Retina (tissue), 1 donor: ENCODE measurements at regions not wholly inside any gene's neighbourhood (a gene's known extent, or its start where the extent isn't known, plus 50 kb on each side); places are given as distances from the start of the nearest gene placed in this dataset.
"Not testable (repeated sequence)": the region's sequence is repeated elsewhere in the genome, so short reads cannot be mapped to it uniquely, and the experiment has no call there.

ENCODE experiments used
- DNase-seq: peaks from one replicate; pipeline ENCODE4 v3.0.0-alpha.2; 2016

DNA sequence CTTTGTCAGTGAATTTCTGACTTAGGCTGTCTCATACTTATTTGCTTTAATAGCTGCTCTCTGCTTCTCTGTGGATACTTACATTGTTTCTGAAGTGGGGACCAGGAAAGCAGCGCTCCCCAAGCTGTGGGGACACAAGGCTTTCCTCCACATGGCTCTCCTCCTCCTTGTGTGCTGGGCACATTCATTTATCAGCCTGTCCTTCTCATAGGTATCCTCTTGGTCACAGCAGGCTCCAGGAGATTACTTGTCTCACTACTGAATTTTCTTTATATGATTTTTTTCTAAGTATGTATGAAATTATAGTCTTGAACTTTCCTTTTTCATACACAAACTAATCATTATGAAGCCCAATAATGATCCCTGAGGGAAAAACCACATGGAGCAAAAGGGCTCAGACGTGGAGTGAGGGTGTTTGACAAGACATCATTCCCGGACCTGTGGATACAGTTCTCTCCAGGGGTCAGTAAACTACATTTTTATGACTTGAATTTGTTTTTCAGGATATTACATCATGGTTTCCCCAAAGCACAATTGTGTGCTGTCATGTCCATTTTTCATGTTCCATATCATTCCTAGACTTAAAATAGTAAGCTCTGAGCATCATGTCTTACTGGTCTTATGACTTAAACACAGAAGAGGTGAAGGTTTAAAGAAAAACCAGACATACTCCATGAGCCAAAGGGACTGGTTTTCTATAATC lies 234.5 kb downstream of the PCSK1 start:
- DNase-seq = no peak

- not testable (repeated sequence) for DNase-seq
Observed at GRCh38 chr5:96197767-96198166, 235.3 kb downstream of the PCSK1 start.

DNA sequence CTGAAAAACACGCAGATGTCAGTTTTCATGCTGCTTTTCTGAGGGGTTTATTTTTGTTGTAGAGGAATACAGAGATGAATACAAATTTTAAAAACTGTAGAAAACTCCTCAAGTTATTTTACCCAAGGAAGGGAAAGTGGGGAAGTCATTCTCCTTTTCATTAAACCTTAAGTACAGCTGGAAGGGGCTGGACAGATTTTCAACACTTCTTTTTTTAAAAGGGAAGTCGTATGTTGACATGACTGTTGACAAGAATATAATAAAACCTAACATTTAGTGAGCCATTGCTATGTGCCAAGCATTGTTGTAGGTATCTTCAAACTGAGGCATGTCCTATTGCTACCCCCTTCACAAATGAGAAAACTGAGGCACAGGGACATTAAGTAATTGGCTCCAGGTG lies 235.7 kb upstream of the ELL2 start:
- no peak for DNase-seq

GRCh38 chr5:96196890-96197289 lies 235.2 kb upstream of the ELL2 start:
- DNase-seq = no peak

GRCh38 chr5:96196407-96196806 lies 234.8 kb upstream of the ELL2 start:
- no peak for DNase-seq

DNA sequence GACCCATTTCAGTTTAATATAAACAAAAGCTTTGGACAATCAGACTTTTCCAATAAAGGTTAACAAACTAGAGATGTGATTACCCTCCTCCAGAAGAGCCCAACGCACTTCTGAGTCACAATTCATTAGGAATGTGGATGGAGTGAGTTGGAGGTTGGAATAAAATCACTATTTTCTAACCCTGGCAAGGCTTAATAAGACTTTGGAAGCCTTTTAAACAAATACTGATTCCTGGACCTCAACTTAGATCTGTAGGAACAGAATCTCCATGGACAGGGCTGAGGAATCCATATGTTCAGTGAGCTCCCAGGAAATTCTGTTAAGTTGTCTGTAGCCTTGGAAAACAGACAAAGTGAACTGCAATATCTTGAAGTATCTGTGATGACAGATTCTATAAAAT lies 233.5 kb upstream of the ELL2 start:
- no peak for DNase-seq

DNA sequence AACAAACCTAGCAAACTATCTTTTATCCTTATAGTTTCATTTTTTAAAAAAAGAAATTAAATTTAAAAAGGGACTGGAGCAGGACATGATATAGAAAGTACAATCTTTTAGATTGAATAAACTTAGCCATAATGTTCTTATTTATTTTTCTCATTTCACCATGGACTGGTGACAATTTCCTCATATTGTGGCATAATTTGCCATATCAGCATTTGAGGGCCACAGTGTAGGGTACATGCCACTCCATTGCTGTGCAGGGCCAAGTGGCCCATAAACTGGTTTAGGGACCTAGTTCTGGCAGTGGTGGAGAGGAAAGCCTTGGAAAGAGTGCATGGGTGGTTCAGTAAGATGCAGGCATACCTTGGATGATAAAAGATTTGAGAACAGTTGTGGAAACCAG lies 232.9 kb upstream of the ELL2 start:
- no peak for DNase-seq

GRCh38 chr5:96193946-96194345 lies 232.3 kb upstream of the ELL2 start:
- DNase-seq = no peak

GRCh38 chr5:96189987-96190386 lies 228.3 kb upstream of the ELL2 start:
- DNase-seq = no peak

- DNase-seq = no peak
Observed at GRCh38 chr5:96189028-96189826, 227.6 kb upstream of the ELL2 start.

GRCh38 chr5:96187309-96188027 lies 225.8 kb upstream of the ELL2 start:
- DNase-seq = no peak

- DNase-seq = not testable (repeated sequence)
Observed at GRCh38 chr5:96184510-96184909, 222.9 kb upstream of the ELL2 start.

DNA sequence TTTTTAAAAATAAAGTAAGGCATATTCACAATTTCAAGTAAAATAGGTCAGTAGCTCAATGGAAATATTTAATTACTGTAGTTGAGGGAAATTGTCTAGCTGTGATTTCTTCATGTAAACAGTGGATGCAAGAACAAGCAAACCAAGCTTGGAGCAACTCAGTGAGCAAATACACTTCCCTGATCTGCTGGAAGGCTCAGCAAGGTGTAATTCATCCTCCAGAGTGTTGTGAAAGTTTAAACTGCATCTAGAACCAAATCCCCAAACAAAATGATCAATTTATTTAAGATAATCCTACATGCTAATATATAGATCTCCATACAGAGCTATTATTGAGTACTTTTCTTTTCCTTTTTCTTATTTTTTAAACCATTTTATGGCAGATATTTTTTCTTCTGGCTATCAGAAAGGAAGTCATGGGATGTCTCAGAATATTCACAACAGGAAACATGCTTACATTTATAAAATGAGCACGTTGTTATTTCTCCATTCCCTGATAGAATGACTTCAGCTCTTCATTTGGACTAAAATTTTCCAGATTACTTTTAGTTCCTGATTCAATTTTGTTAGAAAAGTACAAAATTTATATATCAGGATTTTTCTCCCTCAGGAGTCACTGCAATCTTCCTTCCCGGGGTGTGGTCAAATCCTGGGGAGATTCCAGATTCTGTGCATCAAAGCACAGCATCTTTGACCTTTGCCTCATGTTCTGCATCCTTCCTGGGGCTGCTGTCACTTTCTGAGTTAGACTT lies 219.2 kb upstream of the ELL2 start:
- no peak for DNase-seq

DNA sequence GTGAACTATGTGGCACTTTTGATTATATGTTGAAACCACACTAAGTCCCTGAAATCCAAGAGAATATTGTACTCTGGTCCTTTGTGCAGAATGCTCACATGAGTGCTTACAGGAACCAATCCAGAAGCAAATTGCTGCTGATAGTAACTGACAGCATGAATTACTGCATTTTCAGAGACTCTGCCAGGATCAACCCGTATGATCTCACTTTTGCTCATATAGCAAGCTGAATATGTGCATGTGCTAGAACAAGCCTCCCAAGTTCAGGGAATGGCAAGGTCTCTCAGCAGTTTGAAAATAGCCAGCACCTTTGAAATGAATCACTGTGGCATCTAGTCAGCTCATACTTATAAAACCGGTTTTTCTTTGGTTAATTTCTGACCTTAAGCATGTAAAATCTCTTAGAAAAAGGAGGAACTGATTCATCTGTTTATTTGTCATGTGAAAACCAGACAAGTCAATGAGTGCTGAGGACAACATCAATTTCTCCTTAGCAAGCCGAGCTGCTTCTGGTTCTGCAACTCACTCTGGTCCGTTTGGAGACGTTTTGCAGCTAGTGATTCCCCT lies 215.7 kb upstream of the ELL2 start:
- DNase-seq = peak; percentile 10

DNA sequence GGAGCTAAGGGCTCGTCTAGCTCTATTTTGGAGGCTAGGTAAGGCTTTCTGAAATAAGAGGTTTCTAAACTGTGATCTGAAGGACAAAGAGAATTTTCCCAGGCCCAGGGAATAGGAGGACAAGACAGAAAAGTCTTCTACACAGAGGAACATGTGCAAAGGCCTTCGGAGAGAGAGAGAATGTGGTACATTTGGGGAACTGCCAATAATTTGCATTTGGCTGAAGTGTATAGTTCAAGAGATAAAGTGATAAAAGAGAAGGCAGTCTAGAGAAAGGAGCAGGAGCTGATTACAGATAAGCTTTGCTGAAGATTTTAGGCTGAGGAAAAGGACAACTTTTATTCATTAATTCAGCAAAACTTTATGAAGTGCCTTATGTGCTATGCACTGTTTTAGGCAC lies 214.4 kb upstream of the ELL2 start:
- DNase-seq = no peak

GRCh38 chr5:96175090-96175489 lies 213.4 kb upstream of the ELL2 start:
- DNase-seq = no peak

DNA sequence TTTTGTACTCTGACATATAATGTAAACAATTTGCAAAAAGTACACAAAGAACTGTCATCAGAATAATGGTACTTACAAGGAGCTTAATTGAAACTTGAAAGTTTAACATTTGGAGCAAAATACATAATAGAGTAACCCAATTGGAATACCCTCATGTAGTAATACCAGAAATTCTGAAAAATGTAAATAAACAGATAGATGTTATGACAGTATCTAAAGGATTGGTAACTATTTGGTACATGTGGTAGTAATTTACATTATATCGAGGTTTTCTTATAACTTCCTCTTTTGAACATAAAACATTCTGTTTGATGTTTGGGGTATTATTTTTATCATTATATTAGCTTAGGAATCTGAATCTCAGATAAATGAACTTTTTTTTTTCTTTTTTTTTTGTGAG lies 211.7 kb upstream of the ELL2 start:
- DNase-seq = no peak

DNA sequence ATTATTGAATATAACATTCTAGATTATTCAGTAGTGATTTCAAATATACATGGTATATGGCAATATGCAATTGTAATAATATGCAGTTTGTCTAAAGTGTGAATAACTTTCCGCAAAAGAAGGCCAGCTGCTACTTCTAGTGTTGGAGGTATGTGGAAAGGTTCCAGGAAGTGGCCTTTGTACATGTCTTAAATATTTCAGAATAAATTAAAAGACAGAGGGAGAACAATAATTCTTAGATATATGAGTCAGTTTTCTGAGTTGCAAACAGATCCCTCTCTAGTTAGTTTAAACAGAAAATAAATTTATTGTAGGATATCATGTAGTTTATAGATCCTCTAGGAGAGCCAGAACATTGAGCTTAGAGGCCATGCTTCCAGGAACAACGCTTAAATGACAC lies 210.8 kb upstream of the ELL2 start:
- no peak for DNase-seq

DNA sequence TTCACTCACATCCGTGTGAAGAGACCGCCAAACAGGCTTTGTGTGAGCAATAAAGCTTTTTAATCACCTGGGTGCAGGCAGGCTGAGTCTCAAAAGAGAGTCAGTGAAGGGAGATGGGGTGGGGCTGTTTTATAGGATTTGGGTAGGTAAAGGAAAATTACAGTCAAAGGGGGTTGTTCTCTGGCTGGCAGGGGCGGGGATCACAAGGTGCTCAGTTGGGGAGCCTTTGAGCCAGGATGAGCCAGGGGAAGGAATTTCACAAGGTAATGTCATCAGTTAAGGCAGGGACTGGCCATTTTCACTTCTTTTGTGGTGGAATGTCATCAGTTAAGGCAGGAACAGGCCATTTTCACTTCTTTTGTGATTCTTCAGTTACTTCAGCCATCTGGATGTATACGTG lies 210.3 kb upstream of the ELL2 start:
- DNase-seq = not testable (repeated sequence)

DNA sequence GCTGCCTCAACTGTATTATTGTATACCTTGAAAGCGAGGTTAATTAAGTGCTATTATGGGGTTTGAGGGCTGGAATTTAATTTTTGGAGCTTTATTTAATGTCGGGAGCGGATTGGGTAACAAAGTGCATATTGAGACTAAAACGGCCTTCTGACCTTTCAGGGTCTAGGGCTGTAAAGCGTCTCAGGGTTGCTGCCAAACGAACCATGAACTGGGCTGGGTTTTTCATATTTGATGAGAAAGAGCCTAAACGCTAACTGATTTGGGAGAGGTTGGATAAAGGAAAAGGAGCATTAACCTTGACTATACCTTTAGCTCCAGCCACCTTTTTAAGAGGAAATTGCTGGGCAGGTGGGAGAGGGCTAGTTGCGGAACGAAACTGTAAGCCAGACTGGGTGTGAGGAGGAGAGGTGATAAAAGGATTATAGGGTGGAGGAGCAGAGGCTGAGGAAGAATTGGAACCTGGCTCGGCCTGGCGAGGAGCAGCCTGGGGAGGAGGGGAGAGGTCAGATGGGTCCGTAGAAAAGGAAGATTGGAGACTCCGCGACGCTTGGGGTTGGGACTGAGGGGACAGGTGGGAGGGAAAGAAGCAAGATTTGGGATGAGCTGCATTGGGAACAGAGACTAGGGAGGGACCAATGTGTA lies 209.0 kb upstream of the ELL2 start:
- not testable (repeated sequence) for DNase-seq

DNA sequence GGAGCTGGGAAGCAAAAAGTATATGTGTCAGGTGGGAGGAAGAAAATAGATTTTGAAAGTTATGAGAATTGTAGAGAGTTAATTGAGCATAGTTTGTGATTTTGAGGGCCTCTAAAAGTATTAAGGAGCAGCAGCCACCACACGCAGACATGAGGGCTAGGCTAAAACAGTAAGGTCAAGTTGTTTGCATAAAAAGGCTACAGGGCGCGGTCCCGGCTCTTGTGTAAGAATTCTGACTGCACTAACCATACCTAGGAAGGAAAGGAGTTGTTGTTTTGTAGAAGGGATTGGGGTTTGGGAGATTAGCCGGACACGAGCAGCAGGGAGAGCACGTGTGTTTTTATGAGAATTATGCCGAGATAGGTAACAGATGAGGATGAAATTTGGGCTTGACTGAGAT lies 207.2 kb upstream of the ELL2 start:
- not testable (repeated sequence) for DNase-seq

DNA sequence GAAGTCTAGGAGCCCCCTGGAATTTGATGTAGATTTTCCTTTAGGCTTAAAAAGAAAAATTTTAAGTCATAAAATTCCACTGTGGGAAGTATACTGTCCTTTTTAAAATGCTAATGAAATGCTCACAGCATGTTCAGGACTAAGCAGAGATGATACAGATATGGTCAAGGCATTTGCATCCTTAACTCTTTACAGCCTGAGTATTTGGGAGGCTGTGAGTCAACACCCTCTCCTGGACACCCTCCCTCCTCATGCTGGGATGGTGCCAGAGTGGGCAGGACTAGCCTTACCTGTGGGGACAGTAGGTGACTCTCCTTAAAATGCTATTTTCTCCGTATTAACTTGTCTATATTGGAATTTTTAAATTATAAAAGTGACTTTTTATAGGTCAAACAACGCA lies 197.4 kb upstream of the ELL2 start:
- no peak for DNase-seq
